C4-2B (cell line): ENCODE measurements at regions not wholly inside any gene's neighbourhood (a gene's known extent, or its start where the extent isn't known, plus 50 kb on each side); places are given as distances from the start of the nearest gene placed in this dataset.

Experiments used
- H3K27ac ChIP-seq: fragments of 450-650 bp; 2 replicates; pipeline ENCODE4 v1.5.1; 2017
- CTCF ChIP-seq: fragments of 450-650 bp; conservative IDR thresholded peaks from 2 replicates; pipeline ENCODE4 v1.5.1; 2017; ENCODE audit warnings: mild to moderate bottlenecking
- ZFX ChIP-seq: fragments of 450-650 bp; IDR thresholded peaks from 2 replicates; pipeline ENCODE4 v1.6.1; 2017

GRCh38 chr22:47695176-47695575 is 932.7 kb downstream of the TBC1D22A start:
- TF ChIP-seq ZFX (no peak), CTCF (no peak)
- no peak overlapping the region for H3K27ac ChIP-seq

- H3K27ac ChIP-seq, result no peak overlapping the region
- TF ChIP-seq ZFX, result no peak
- TF ChIP-seq CTCF, result no peak
Measured at GRCh38 chr22:47694536-47695130, 932.2 kb downstream of the TBC1D22A start.

- TF ChIP-seq CTCF, result no peak
- TF ChIP-seq ZFX, result no peak
Measured at GRCh38 chr22:47693606-47694005, 931.2 kb downstream of the TBC1D22A start.

GRCh38 chr22:47692811-47693210 is 930.4 kb downstream of the TBC1D22A start:
- TF ChIP-seq CTCF (no peak), ZFX (no peak)
- H3K27ac ChIP-seq, result no peak overlapping the region

More at GRCh38 chr22:47693606-47694005, 931.2 kb downstream of the TBC1D22A start:
- no peak overlapping the region for H3K27ac ChIP-seq

- H3K27ac ChIP-seq, result no peak overlapping the region
- no peak for TF ChIP-seq CTCF
- no peak for TF ChIP-seq ZFX
Measured at GRCh38 chr22:47691152-47691895, 928.9 kb downstream of the TBC1D22A start.

- no peak overlapping the region for H3K27ac ChIP-seq
- TF ChIP-seq ZFX (no peak), CTCF (no peak)
Measured at GRCh38 chr22:47690586-47690985, 928.1 kb downstream of the TBC1D22A start.

- TF ChIP-seq ZFX, result no peak
- no peak for TF ChIP-seq CTCF
- no peak overlapping the region for H3K27ac ChIP-seq
Measured at GRCh38 chr22:47690166-47690565, 927.7 kb downstream of the TBC1D22A start.
